Nephron progenitor cell (in vitro differentiated cells): ENCODE measurements at regions not wholly inside any gene's neighbourhood (a gene's known extent, or its start where the extent isn't known, plus 50 kb on each side); places are given as distances from the start of the nearest gene placed in this dataset.

Experiments used
- DNase-seq: peaks from one replicate; pipeline ENCODE4 v3.0.0; 2021
- H3K27ac Mint-ChIP-seq: 2 replicates; pipeline ENCODE4 v1.8.0; 2021; ENCODE audit warnings: mild to moderate bottlenecking, moderate library complexity, mixed read lengths
- H3K27me3 Mint-ChIP-seq: 2 replicates; pipeline ENCODE4 v1.8.0; 2021; ENCODE audit warnings: mild to moderate bottlenecking, low read depth, mixed read lengths; ENCODE audit not compliant: poor library complexity
- H3K36me3 Mint-ChIP-seq: 2 replicates; pipeline ENCODE4 v1.8.0; 2021; ENCODE audit warnings: low read depth, mixed read lengths
- H3K4me1 Mint-ChIP-seq: 2 replicates; pipeline ENCODE4 v1.8.0; 2021; ENCODE audit warnings: mixed read lengths
- H3K4me3 Mint-ChIP-seq: 2 replicates; pipeline ENCODE4 v1.8.0; 2021; ENCODE audit warnings: mild to moderate bottlenecking, moderate library complexity, mixed read lengths
- H3K9me3 Mint-ChIP-seq: 2 replicates; pipeline ENCODE4 v1.8.0; 2021; ENCODE audit warnings: mild to moderate bottlenecking, moderate library complexity, mixed read lengths
- TF ChIP-seq, protein P1 (sequence below): fragments of 200-600 bp; sonication (generic); IDR thresholded peaks from 2 replicates; pipeline ENCODE4 v1.5.0; 2021; ENCODE audit warnings: antibody characterized with exemption

DNA sequence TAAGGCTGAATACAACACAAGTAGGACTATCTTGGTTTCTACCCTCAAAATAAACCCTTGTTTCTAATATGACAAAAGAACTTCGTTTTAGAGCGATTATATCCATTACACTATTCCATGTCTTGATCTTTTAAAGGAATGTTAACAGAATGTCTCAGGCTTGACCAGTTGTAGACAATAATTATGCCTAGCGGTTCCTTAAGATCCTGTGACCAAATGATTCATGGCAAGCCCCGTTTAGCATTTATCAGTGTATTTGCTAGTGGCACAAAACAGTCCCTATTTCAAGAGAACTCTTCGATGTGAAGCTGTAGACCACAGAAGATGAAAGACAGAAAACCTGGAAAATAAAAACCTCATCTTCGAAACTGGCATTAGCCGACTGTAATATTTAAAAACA, 200.9 kb upstream of the SOX9 start:
- Mint-ChIP-seq H3K9me3 (no peaks in the 10 kb centered on the region), H3K4me1 (peaks cover 11% of the 10 kb centered on the region), H3K27ac (no peak overlapping the region), H3K36me3 (no peaks in the 10 kb centered on the region), H3K4me3 (no peak overlapping the region), H3K27me3 (peaks cover 17% of the 10 kb centered on the region)
- DNase-seq, result no peak
- TF ChIP-seq, protein P1, sequence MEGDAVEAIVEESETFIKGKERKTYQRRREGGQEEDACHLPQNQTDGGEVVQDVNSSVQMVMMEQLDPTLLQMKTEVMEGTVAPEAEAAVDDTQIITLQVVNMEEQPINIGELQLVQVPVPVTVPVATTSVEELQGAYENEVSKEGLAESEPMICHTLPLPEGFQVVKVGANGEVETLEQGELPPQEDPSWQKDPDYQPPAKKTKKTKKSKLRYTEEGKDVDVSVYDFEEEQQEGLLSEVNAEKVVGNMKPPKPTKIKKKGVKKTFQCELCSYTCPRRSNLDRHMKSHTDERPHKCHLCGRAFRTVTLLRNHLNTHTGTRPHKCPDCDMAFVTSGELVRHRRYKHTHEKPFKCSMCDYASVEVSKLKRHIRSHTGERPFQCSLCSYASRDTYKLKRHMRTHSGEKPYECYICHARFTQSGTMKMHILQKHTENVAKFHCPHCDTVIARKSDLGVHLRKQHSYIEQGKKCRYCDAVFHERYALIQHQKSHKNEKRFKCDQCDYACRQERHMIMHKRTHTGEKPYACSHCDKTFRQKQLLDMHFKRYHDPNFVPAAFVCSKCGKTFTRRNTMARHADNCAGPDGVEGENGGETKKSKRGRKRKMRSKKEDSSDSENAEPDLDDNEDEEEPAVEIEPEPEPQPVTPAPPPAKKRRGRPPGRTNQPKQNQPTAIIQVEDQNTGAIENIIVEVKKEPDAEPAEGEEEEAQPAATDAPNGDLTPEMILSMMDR, result no peak

DNA sequence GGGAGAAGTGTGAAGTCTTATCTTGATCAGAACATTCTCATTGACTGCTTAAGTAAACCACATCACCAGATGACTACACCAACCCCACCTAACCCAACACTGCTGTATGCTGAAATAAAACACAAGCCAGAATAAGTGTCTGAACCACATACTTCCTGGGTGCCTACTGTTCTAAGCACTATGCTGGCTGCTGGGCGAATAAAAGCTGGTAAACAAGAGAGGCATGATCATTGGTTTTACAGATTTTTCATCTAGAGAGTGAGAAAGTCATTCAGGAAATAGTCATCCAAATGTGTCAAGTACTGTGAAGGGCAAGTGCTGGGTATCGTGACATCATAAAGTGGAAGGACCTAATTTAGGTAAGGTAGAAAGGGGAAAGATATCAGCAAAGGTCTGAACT, 199.0 kb upstream of the SOX9 start:
- Mint-ChIP-seq H3K4me1 (peaks cover 11% of the 10 kb centered on the region), H3K27ac (no peak overlapping the region), H3K4me3 (no peak overlapping the region), H3K27me3 (peaks cover 21% of the 10 kb centered on the region), H3K9me3 (no peaks in the 10 kb centered on the region), H3K36me3 (no peaks in the 10 kb centered on the region)
- TF ChIP-seq, protein P1, result no peak
- no peak for DNase-seq

DNA sequence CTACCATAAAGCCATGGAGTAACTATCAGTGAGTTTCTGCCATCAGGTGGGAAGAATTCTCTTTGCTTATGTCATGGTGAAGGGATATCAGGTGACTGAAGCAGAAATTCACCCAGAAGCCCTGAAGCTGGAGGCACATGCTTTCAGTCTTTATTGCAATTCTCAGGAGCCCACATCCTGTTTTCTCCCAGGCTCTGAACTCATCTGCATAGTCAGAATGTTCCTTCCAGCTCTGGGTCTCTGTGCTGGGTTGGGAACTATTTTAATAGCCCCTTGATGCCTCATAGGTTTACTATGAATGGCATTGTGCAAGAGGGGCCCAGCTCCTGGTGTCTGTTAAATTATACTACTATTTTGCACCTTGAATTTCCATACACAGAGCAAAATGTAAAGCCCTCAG, 198.4 kb upstream of the SOX9 start:
- peaks cover 11% of the 10 kb centered on the region for H3K4me1 Mint-ChIP-seq
- no peak overlapping the region for H3K27ac Mint-ChIP-seq
- H3K36me3 Mint-ChIP-seq, result no peaks in the 10 kb centered on the region
- TF ChIP-seq, protein P1, result no peak
- H3K4me3 Mint-ChIP-seq, result no peak overlapping the region
- DNase-seq, result no peak
- H3K27me3 Mint-ChIP-seq, result peaks cover 22% of the 10 kb centered on the region
- no peaks in the 10 kb centered on the region for H3K9me3 Mint-ChIP-seq

DNA sequence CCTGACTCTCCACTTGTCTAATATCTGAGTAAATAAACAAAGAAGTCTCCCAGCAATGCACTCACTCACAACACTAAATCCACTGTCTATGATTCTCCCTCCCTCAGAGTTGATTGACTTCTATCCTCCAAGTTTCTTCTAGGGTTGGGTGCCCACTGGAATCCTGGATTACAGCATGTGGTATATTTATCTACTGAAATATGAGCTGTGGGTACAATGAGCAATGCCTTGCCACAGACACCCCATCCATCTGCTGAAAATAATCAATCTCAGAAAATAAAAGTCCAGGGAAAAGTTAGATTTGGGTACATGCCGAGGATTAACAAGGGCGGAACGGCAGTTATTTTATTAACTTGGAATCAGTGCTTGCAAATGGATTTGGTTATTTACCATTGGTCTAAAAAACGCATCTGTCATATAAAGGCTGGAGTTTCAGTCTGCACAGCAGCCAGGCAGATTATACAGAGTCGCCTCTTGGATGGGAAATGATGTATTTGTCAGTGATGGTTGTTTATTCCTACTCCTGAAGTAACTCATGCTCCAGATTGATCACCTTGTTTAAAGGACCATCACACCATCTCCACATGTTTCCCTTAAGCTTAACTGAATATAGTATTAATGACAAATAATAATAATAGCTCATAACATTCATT, 193.9 kb upstream of the SOX9 start:
- Mint-ChIP-seq H3K36me3 (no peaks in the 10 kb centered on the region), H3K4me1 (peaks cover 7% of the 10 kb centered on the region), H3K27ac (no peak overlapping the region), H3K9me3 (no peaks in the 10 kb centered on the region), H3K27me3 (peaks cover 23% of the 10 kb centered on the region), H3K4me3 (no peak overlapping the region)
- DNase-seq, result no peak
- TF ChIP-seq, protein P1, result no peak

DNA sequence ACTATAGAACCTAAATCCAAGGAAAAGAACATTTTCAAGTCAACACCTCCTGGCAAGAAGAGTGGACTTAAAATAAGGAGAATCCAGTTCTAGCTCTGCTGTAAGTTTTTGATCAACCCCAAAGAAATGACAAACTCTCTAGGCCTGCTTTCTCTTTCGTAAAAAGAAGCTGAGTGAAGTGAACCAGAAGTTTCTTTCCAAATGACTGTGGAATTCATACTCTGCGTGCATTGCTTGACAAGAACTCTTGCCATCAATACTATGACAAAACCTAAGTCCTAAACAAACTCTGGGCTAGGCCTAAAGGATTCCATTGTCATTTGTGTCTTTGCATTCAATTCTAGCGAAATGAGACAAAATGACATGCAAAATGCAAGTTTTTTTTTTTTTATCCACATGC, 187.5 kb upstream of the SOX9 start:
- H3K27ac Mint-ChIP-seq, result no peak overlapping the region
- no peak for DNase-seq
- no peaks in the 10 kb centered on the region for H3K9me3 Mint-ChIP-seq
- no peaks in the 10 kb centered on the region for H3K36me3 Mint-ChIP-seq
- peaks cover 31% of the 10 kb centered on the region for H3K27me3 Mint-ChIP-seq
- TF ChIP-seq, protein P1, result no peak
- H3K4me1 Mint-ChIP-seq, result no peaks in the 10 kb centered on the region
- no peak overlapping the region for H3K4me3 Mint-ChIP-seq

DNA sequence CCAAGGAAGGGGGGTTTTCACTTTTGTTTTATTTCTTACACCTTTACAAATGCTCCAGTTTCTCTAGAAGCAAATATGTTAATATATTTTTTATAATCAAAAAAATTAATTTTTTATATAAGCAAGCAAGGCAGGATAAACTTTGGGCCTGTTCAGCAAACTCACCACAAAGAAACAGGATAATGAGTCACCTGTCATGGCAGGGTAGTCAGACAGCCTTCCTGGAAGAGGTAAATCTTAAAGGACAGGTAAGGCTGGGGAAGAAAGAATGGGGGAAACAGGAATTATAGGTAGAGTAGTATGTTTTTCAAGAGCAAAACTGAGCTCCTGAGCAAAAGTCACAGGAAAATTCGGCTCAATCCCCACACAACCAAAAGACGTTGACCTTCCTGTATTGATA, 186.3 kb upstream of the SOX9 start:
- TF ChIP-seq, protein P1, result no peak
- no peak overlapping the region for H3K4me3 Mint-ChIP-seq
- no peaks in the 10 kb centered on the region for H3K4me1 Mint-ChIP-seq
- H3K27ac Mint-ChIP-seq, result no peak overlapping the region
- no peaks in the 10 kb centered on the region for H3K9me3 Mint-ChIP-seq
- H3K36me3 Mint-ChIP-seq, result no peaks in the 10 kb centered on the region
- DNase-seq, result no peak
- H3K27me3 Mint-ChIP-seq, result peaks cover 38% of the 10 kb centered on the region
